VCaP (cell line): ENCODE measurements at regions not wholly inside any gene's neighbourhood (a gene's known extent, or its start where the extent isn't known, plus 50 kb on each side); places are given as distances from the start of the nearest gene placed in this dataset.
A peak's percentile ranks its signal among the peaks of the same experiment; 100 is the strongest.

Experiments
- H3K27ac ChIP-seq: fragments of 450-650 bp; 2 replicates; pipeline ENCODE4 v1.5.1; 2017
- TF ChIP-seq, protein P1 (sequence below): fragments of 450-650 bp; conservative IDR thresholded peaks from 2 replicates; pipeline ENCODE4 v1.5.1; 2017; ENCODE audit warnings: mild to moderate bottlenecking, moderate library complexity

DNA sequence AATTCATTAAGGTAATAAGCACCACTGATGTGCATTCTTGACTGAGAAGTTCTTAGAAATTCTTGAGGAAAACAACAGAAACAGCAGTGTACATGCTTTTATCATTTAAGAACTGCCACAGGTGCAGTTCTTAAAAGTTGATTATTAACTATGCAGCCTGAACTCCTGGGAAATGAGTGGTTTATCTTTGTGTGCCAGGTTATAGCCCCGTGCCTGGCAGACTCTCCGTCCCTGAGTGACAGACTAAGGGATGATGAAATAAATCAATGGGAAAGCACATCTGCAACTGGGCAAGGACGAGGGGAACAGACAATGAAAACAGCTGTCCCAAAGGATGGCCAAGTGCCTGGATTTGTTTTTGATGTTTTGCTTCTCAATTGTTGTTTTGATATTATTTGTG lies 84.4 kb upstream of the SPATA13 start:
- peak overlapping the region; percentile 90 for H3K27ac ChIP-seq
- TF ChIP-seq, protein P1, sequence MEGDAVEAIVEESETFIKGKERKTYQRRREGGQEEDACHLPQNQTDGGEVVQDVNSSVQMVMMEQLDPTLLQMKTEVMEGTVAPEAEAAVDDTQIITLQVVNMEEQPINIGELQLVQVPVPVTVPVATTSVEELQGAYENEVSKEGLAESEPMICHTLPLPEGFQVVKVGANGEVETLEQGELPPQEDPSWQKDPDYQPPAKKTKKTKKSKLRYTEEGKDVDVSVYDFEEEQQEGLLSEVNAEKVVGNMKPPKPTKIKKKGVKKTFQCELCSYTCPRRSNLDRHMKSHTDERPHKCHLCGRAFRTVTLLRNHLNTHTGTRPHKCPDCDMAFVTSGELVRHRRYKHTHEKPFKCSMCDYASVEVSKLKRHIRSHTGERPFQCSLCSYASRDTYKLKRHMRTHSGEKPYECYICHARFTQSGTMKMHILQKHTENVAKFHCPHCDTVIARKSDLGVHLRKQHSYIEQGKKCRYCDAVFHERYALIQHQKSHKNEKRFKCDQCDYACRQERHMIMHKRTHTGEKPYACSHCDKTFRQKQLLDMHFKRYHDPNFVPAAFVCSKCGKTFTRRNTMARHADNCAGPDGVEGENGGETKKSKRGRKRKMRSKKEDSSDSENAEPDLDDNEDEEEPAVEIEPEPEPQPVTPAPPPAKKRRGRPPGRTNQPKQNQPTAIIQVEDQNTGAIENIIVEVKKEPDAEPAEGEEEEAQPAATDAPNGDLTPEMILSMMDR = no peak

DNA sequence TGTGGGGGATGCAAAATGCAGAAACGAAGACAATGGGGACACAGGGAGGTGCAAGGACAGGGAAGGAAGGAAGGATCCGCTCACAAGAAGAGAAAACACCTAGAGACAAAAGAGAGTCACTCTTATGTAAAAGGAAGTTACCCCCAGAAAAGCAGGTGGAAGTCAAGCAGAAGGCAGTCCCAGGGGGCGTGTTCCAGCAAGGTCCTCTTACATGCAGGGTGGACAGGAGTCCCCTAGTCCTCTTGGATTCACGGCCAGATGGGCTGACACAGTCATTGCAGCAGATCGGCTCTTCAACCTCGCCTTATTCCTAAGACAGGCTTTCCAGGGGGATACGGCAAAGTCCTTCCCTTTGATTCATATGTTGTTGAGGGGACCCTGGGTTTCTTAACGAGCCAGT lies 83.9 kb upstream of the SPATA13 start:
- H3K27ac ChIP-seq = peak overlapping the region; percentile 90
- TF ChIP-seq, protein P1 = no peak

DNA sequence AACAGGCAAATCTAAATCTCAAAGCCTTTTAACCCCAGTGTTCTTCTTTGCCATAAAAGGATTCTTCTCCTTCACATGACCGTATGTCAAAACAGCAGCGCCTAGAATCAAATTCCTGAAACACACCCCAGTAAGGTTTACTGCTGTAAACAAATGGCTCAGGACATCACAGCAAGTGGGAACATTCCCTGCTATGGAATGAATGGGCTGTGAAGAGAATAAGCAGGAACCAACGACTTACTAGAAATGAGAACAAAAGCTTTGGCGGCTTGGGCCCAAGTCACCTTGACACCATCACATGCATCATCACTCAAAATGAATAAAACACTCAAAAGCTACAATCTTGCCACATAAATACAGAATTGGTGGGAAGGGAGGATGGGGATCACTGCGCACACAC lies 80.4 kb upstream of the SPATA13 start:
- TF ChIP-seq, protein P1 = no peak

DNA sequence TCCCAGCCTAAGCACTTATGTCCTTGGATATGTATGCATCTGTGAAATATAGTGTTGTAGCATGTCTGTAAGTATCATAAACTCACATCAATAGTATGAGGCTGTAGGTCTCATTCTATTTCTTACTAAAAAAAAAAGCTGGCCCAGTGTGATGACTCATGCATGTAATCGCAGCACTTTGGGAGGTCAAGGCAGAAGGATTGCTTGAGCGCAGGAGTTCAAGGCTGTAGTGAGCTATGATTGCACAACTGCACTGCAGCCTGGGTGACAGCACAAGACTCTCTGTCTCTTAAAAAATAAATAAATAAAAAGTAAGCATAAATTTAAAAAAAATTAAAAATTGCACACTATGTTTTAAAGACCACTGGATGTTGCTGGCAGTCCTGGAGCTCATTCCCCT lies 79.1 kb upstream of the SPATA13 start:
- TF ChIP-seq, protein P1 = no peak

More for the DNA sequence above, 80.4 kb upstream of the SPATA13 start:
- no peak overlapping the region for H3K27ac ChIP-seq

DNA sequence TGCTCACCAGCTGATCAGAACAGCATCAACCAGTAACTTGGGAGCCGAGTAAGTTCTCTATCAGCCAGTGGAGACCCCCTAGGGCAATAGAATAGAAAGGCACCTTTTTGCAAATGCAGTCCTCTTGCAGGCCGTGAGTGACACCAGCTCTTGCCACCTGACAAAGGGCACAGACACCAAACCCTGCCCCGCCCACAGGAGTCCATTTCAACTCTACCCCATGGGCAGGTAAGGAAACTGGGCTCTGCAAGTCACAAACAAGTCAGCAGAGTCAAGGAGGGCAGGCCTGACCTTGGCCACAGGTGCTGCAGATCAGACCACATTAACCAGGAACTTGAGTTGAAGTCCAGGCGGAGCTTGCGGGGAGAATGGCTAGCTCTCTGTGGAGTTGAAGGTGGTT lies 77.4 kb upstream of the SPATA13 start:
- TF ChIP-seq, protein P1 = no peak
- no peak overlapping the region for H3K27ac ChIP-seq

More for the DNA sequence above, 79.1 kb upstream of the SPATA13 start:
- H3K27ac ChIP-seq = no peak overlapping the region

DNA sequence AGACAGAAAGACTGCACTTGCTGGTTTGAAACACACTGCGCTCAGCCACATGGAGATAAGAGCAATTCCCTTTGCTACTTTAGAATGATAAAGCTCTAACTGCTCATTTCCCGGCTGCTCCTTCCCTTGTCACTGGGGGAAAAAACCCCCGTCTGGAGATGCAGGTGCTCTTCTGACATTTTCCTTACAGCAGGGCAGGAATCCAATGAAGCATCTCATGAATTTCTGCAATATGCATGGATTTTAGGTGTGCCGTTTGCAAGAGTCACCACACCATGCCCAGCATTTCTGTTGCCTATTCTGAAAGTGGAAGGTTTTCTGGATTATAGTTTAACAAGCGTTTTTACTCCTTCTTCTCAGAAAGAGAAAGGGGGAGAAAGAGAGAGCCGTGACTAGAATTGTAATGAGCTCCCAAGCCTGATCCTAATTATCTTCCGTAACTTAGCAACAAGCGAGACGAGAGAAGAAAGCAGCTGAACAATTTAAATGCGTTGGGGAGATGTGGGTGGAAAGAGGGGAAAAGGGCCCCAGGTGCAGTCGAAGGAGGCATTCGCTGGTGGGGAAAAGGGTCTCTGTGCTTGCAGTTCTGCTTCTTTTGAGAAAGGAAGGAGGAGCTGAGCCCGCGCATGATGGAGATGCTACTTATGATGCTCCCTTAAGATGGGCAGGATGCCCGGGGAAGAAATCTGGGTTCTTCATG lies 76.6 kb upstream of the SPATA13 start:
- H3K27ac ChIP-seq = no peak overlapping the region
- TF ChIP-seq, protein P1 = no peak

DNA sequence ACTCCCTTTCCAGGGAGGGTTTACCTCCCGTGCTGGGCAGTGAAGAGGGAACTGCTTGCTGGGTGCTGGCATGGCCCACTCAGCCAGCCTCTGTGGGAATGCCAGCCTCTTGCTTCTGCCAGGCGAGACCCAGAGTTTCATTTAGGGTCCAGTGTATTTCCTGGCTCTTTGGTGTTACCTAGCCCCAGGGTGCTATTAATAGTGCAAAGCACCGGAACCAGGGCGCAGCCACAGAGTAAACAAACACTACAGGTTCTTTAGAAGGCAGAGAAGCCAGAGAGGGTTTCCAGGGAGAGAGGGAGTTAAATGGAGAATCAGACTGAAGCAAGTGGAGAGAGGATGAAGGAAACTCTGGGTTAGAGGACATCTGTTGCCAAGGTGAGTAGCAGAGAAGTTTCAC lies 74.9 kb upstream of the SPATA13 start:
- TF ChIP-seq, protein P1 = no peak
- H3K27ac ChIP-seq = peak overlapping the region; percentile 60
